GM12865 (cell line): ENCODE measurements at regions not wholly inside any gene's neighbourhood (a gene's known extent, or its start where the extent isn't known, plus 50 kb on each side); places are given as distances from the start of the nearest gene placed in this dataset.
"Not testable (repeated sequence)": the region's sequence is repeated elsewhere in the genome, so short reads cannot be mapped to it uniquely, and the experiment has no call there.

Source experiments
- DNase-seq: peaks from one replicate; pipeline ENCODE4 v3.0.0; 2010; ENCODE audit warnings: low read depth
- H3K4me3 ChIP-seq: 2 replicates; pipeline ENCODE4 v1.5.1; 2011; ENCODE audit warnings: mild to moderate bottlenecking, low read depth, low read length, control low read depth
- TF ChIP-seq, protein P1 (sequence below): IDR thresholded peaks from 2 replicates; pipeline ENCODE4 v1.5.1; 2011; ENCODE audit warnings: low read length, control low read depth, low read depth, inconsistent platforms; ENCODE audit not compliant: insufficient read depth; ENCODE audit errors: missing control alignments

GRCh38 chr1:181208967-181209366 is 120.5 kb downstream of the IER5 start:
- H3K4me3 ChIP-seq: no peak overlapping the region
- TF ChIP-seq, protein P1, sequence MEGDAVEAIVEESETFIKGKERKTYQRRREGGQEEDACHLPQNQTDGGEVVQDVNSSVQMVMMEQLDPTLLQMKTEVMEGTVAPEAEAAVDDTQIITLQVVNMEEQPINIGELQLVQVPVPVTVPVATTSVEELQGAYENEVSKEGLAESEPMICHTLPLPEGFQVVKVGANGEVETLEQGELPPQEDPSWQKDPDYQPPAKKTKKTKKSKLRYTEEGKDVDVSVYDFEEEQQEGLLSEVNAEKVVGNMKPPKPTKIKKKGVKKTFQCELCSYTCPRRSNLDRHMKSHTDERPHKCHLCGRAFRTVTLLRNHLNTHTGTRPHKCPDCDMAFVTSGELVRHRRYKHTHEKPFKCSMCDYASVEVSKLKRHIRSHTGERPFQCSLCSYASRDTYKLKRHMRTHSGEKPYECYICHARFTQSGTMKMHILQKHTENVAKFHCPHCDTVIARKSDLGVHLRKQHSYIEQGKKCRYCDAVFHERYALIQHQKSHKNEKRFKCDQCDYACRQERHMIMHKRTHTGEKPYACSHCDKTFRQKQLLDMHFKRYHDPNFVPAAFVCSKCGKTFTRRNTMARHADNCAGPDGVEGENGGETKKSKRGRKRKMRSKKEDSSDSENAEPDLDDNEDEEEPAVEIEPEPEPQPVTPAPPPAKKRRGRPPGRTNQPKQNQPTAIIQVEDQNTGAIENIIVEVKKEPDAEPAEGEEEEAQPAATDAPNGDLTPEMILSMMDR: no peak
- DNase-seq: no peak

GRCh38 chr1:181213056-181213455 is 124.6 kb downstream of the IER5 start:
- DNase-seq: no peak
- TF ChIP-seq, protein P1: no peak
- H3K4me3 ChIP-seq: no peak overlapping the region

DNA sequence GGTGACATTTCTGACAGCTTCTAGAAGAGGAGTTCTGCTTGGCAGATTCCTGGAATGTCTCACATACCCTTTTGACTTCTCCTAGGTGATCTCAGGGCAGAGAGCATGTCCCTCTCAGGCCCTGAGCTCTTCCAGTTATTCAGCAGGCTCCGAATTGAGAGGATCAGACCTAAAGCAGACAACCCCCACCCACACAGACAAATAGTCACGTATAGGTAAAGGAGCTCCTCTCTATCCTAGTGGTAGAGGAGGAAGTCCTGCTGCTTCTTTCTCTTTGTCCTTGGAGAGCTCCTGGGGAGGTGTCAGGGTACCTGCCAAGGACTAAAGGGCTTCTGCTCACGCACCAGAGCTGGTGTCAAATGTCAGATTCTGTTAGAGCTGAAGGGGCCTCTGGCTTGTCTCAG is 128.1 kb downstream of the IER5 start:
- no peak overlapping the region for H3K4me3 ChIP-seq
- DNase-seq: no peak

GRCh38 chr1:181219938-181220337 is 131.4 kb downstream of the IER5 start:
- DNase-seq: no peak

More for the DNA sequence above, 128.1 kb downstream of the IER5 start:
- TF ChIP-seq, protein P1: no peak

DNA sequence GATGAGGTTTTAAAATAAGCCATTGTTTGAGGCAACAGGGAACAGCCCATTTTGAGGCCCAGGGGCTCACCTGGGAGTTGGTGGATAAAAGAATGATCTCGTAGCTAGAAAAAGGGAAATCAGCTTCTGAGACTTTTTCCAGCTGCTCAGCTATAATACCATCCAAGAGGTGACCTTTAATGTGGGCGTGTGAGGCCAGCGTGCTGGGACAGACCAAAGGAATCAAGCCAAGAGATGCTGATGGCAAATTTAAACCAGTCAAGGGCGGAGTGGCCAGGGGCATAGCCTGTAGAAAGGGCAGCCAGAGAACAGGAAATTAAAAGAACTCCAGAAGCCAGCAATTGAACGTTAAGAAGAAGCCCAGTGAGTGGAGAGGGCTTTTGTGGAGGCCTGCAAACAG is 132.6 kb downstream of the IER5 start:
- TF ChIP-seq, protein P1: no peak
- no peak for DNase-seq
- no peak overlapping the region for H3K4me3 ChIP-seq

More at GRCh38 chr1:181219938-181220337, 131.4 kb downstream of the IER5 start:
- TF ChIP-seq, protein P1: no peak
- H3K4me3 ChIP-seq: no peak overlapping the region

GRCh38 chr1:181222972-181223505 is 134.5 kb downstream of the IER5 start:
- no peak overlapping the region for H3K4me3 ChIP-seq
- no peak for DNase-seq
- TF ChIP-seq, protein P1: no peak

- H3K4me3 ChIP-seq, DNase-seq: not testable (repeated sequence)
These were observed 138.2 kb downstream of the IER5 start for GRCh38 chr1:181226728-181227127.
